RWPE2 (cell line): ENCODE measurements at regions not wholly inside any gene's neighbourhood (a gene's known extent, or its start where the extent isn't known, plus 50 kb on each side); places are given as distances from the start of the nearest gene placed in this dataset.
"Not testable (repeated sequence)": the region's sequence is repeated elsewhere in the genome, so short reads cannot be mapped to it uniquely, and the experiment has no call there.

Experiments used
- ATAC-seq: fragments of 200-7000 bp; cut with Tn5 transposase; 3 replicates; pipeline ENCODE4 v1.9.1; 2021; ENCODE audit warnings: low read depth
- DNase-seq: peaks from one replicate; pipeline ENCODE4 v3.0.0-alpha.2; 2020; ENCODE audit warnings: low spot score
- H3K27ac ChIP-seq: fragments of 450-650 bp; 2 replicates; pipeline ENCODE4 v1.5.1; 2017; ENCODE audit warnings: mild to moderate bottlenecking; ENCODE audit not compliant: poor library complexity, severe bottlenecking
- H3K27me3 ChIP-seq: fragments of 250-450 bp; sonication (Bioruptor Pico); 2 replicates; pipeline ENCODE4 v1.5.1; 2021; ENCODE audit warnings: mild to moderate bottlenecking, moderate library complexity; ENCODE audit not compliant: insufficient read depth, poor library complexity, severe bottlenecking
- H3K36me3 ChIP-seq: fragments of 250-450 bp; sonication (Bioruptor Pico); 2 replicates; pipeline ENCODE4 v1.5.1; 2020; ENCODE audit warnings: low read depth, mild to moderate bottlenecking, moderate library complexity
- H3K4me1 ChIP-seq: fragments of 250-450 bp; sonication (Bioruptor Pico); 2 replicates; pipeline ENCODE4 v1.5.1; 2021; ENCODE audit warnings: mild to moderate bottlenecking, moderate library complexity; ENCODE audit not compliant: insufficient read depth, poor library complexity, severe bottlenecking
- H3K4me3 ChIP-seq: fragments of 250-450 bp; sonication (Bioruptor Pico); 2 replicates; pipeline ENCODE4 v1.5.1; 2021; ENCODE audit warnings: mild to moderate bottlenecking, moderate library complexity; ENCODE audit not compliant: severe bottlenecking
- H3K9me3 ChIP-seq: fragments of 250-450 bp; sonication (Bioruptor Pico); 2 replicates; pipeline ENCODE4 v1.5.1; 2021; ENCODE audit warnings: mild to moderate bottlenecking, moderate library complexity; ENCODE audit not compliant: severe bottlenecking
- CTCF ChIP-seq: fragments of 450-650 bp; IDR thresholded peaks from one replicate; pipeline ENCODE4 v1.5.1; 2017; ENCODE audit warnings: mild to moderate bottlenecking, moderate library complexity; ENCODE audit not compliant: poor library complexity, severe bottlenecking

DNA sequence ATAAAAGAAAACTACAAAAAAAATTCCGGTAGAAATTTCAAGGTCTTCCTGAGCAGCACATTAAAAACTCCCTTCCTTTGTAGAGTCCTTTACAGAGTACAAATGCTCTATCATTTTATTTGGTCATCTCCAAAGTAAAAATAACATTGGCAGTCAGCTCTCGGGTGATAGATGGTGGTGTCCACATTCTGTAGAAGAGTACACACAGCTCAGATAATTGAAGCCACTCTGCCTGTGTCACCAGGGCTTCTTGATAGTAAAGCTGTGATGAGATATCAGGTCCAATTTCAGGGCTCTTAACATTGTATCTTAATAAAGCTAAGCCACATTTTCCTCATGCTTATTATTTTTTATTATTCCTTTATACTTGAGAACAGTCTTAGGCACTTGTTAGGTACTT is 371.6 kb downstream of the TAFA4 start:
- DNase-seq, result no peak
- Histone ChIP-seq H3K27ac (no peak overlapping the region), H3K9me3 (no peaks in the 10 kb centered on the region), H3K4me1 (no peaks in the 10 kb centered on the region), H3K27me3 (no peaks in the 10 kb centered on the region), H3K36me3 (no peaks in the 10 kb centered on the region), H3K4me3 (no peak overlapping the region)
- no peak for ATAC-seq
- no peak for TF ChIP-seq CTCF

- H3K4me3 ChIP-seq, result no peak overlapping the region
- H3K36me3 ChIP-seq, result no peaks in the 10 kb centered on the region
- no peak overlapping the region for H3K27ac ChIP-seq
- peaks cover 4% of the 10 kb centered on the region for H3K27me3 ChIP-seq
- ATAC-seq (no peak), DNase-seq (no peak)
- no peaks in the 10 kb centered on the region for H3K9me3 ChIP-seq
- no peaks in the 10 kb centered on the region for H3K4me1 ChIP-seq
- TF ChIP-seq CTCF, result no peak
Observed at GRCh38 chr3:68535782-68536181, 396.6 kb downstream of the TAFA4 start.

- H3K27me3 ChIP-seq, result no peaks in the 10 kb centered on the region
- no peaks in the 10 kb centered on the region for H3K9me3 ChIP-seq
- DNase-seq, result no peak
- TF ChIP-seq CTCF, result no peak
- H3K4me3 ChIP-seq, result no peak overlapping the region
- ATAC-seq, result no peak
- no peaks in the 10 kb centered on the region for H3K36me3 ChIP-seq
- H3K4me1 ChIP-seq, result no peaks in the 10 kb centered on the region
- H3K27ac ChIP-seq, result no peak overlapping the region
Observed at GRCh38 chr3:68523330-68523729, 409.0 kb downstream of the TAFA4 start.

DNA sequence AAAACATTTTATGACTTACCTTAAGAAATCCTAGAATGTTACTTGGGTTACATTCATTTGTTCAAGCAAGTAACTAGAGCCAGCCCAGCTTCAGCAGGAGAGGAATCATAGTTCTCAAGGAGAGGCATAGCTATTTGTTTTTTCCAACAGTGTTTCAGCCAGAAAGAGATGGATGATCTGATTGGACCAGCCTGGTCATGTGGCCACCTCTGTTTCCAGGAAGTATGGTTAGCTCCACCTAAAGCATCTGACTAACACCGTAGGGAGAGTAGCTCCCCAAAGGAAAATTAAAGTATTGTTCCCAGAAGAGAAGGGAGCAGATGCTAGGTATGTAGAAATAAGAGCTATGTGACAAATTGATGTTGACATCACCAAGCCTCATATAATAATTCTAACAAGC is 417.1 kb downstream of the TAFA4 start:
- no peak overlapping the region for H3K4me3 ChIP-seq
- H3K4me1 ChIP-seq, result no peaks in the 10 kb centered on the region
- no peak overlapping the region for H3K27ac ChIP-seq
- TF ChIP-seq CTCF, result no peak
- no peak for DNase-seq
- no peaks in the 10 kb centered on the region for H3K9me3 ChIP-seq
- no peaks in the 10 kb centered on the region for H3K27me3 ChIP-seq
- ATAC-seq, result no peak
- H3K36me3 ChIP-seq, result no peaks in the 10 kb centered on the region

DNA sequence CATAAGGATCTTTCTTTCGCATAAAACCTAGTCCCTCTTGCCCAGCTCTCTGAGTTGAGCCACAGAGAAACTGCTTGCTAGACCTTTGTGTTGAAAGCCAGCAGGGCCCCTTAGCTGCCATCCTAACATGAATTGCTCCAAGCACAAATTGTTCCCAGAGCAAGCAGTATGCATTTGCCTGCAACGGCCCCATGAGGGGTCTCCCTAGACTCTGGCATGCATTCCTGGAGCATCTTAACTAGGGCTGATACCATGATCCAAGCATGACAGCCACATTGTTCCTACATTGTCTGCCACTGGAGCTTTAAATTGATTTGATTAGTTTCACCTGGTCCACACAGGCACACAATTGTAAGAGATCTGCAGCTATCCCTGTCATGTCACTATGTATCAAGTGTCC is 428.1 kb downstream of the TAFA4 start:
- H3K4me3 ChIP-seq, result no peak overlapping the region
- no peak overlapping the region for H3K27ac ChIP-seq
- no peaks in the 10 kb centered on the region for H3K4me1 ChIP-seq
- H3K27me3 ChIP-seq, result no peaks in the 10 kb centered on the region
- H3K9me3 ChIP-seq, result no peaks in the 10 kb centered on the region
- DNase-seq, result no peak
- H3K36me3 ChIP-seq, result no peaks in the 10 kb centered on the region
- ATAC-seq, result no peak
- no peak for TF ChIP-seq CTCF

DNA sequence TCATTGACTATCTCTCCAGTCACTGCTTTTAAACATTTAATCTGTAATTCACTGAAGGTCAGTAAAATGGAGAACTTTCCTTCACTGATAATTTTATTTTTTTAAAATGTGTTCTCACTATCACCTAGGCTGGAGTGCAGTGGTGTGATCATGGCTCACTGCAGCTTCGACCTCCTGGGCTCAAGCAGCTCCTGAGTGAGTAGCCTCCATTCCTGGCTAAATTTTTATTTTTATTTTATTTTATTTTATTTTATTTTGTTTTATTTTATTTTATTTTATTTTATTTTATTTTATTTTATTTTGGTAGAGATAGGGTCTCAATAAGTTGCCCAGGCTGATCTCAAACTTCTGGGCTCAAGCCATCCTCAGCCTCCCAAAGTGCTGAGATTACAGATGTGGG is 446.5 kb downstream of the TAFA4 start:
- not testable (repeated sequence) for H3K27me3 ChIP-seq, DNase-seq

More for the DNA sequence above, 446.5 kb downstream of the TAFA4 start:
- not testable (repeated sequence) for H3K4me3 ChIP-seq, H3K4me1 ChIP-seq, H3K36me3 ChIP-seq, H3K9me3 ChIP-seq, H3K27ac ChIP-seq, ATAC-seq
